ENCODE measurements at regions not wholly inside any gene's neighbourhood (a gene's known extent, or its start where the extent isn't known, plus 50 kb on each side); places are given as distances from the start of the nearest gene placed in this dataset.

DNA sequence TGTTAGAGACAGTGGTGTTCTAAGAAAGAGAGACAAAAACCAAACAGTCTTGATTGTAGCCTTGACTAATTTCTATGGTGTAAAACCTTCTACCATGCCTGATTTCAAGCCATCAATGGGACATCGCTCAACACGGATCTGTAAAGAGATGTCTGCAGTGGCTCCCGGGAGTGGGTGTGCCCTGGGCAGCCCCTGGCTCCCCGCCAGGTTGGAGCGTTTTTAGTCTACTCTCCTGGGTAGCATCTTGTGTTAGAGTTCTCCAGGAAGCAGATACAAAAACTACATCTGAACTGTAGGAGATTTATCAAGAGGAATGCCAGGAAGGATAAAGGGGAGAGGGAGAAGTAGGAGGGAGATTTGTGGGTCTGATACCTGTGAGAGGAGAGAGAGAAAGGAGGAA is 1212.9 kb downstream of the BCL11B start:
- no peak for TF ChIP-seq CTCF (IDR thresholded peaks at IDR 0.05; ENCODE audit: poor library complexity, severe bottlenecking)
- no peak for TF ChIP-seq POLR2AphosphoS5 (IDR thresholded peaks at IDR 0.05)

Measured in neural cell (in vitro differentiated cells).